ENCODE measurements at regions not wholly inside any gene's neighbourhood (a gene's known extent, or its start where the extent isn't known, plus 50 kb on each side); places are given as distances from the start of the nearest gene placed in this dataset.

DNA sequence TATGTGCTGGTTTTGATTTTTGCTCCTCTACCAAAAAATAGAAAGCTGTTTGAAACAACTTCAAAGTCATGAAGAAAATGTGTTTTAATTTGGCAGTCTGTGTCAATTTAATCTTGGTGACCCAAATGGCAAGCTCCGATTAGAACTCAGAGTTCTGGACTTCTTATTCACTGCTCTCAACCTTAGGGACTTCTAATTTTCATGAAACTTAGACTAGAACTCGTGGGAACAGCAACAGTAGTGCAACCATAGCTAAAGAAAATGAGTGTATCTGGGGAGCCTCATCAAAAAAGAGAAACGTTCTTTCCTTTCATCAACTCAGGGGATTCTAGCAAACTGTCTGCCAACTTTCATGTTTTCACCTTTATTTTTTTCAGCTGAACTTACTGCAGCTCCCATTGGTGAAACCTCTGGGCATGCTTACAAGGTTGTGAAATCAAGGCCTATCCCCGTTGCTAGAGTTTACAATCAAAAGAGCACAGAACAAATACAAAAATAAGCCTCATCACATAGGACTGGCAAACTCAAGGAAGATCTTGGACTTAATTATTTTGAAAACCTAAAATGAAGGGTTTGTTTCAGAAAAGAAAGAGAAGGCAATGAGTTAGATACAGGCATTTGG is 114.0 kb upstream of the HSF2 start:
- Mint-ChIP-seq H3K4me3 (no peak overlapping the region), H3K4me1 (no peaks in the 10 kb centered on the region), H3K27me3 (ENCODE audit: insufficient read depth, low read depth) (peaks cover 3% of the 10 kb centered on the region), H3K27ac (no peak overlapping the region), H3K36me3 (no peaks in the 10 kb centered on the region), H3K9me3 (peaks cover 6% of the 10 kb centered on the region)
- Histone ChIP-seq H3K4me3 (no peak overlapping the region), H4K20me1 (ENCODE audit: low read depth) (no peaks in the 10 kb centered on the region), H3K79me2 (ENCODE audit: low read depth) (no peaks in the 10 kb centered on the region), H2AFZ (replicated peaks) (peak overlapping the region; percentile 53), H3K4me1 (no peaks in the 10 kb centered on the region), H3K4me2 (no peak overlapping the region), H3K9ac (no peak overlapping the region), H3K36me3 (no peaks in the 10 kb centered on the region), H3K9me3 (ENCODE audit: low read depth) (no peaks in the 10 kb centered on the region), H3F3A (ENCODE audit: low read depth) (no peaks in the 10 kb centered on the region), H3K27me3 (no peaks in the 10 kb centered on the region), H3K27ac (no peak overlapping the region)
- TF ChIP-seq, protein P1, sequence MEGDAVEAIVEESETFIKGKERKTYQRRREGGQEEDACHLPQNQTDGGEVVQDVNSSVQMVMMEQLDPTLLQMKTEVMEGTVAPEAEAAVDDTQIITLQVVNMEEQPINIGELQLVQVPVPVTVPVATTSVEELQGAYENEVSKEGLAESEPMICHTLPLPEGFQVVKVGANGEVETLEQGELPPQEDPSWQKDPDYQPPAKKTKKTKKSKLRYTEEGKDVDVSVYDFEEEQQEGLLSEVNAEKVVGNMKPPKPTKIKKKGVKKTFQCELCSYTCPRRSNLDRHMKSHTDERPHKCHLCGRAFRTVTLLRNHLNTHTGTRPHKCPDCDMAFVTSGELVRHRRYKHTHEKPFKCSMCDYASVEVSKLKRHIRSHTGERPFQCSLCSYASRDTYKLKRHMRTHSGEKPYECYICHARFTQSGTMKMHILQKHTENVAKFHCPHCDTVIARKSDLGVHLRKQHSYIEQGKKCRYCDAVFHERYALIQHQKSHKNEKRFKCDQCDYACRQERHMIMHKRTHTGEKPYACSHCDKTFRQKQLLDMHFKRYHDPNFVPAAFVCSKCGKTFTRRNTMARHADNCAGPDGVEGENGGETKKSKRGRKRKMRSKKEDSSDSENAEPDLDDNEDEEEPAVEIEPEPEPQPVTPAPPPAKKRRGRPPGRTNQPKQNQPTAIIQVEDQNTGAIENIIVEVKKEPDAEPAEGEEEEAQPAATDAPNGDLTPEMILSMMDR (IDR thresholded peaks at IDR 0.05) = no peak
- TF ChIP-seq EZH2 (IDR thresholded peaks at IDR 0.05) (no peak), EZH2phosphoT487 (IDR thresholded peaks at IDR 0.05) (no peak)
- DNase-seq (ENCODE audit: low spot score) = no peak

DNA sequence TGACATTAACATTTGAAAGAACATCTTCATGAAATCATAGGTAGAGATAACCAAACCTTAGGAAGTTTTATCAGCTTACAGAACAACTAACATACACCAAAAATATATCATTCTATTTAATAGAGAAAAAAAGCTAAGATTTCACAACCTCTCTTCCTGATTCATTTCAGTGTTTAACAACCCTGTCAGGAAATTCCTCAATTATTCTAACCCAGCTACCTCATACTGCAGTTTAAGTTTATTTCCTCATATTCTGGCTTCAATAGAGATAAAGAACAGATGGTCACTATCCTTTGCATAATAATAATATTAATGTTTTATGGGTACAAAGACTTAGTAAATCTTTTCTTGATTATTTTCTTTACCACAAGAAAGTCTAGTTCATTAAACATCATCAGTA is 112.9 kb upstream of the HSF2 start:
- Histone ChIP-seq H2AFZ (replicated peaks) (no peak overlapping the region), H3K9ac (no peak overlapping the region), H3K79me2 (ENCODE audit: low read depth) (no peaks in the 10 kb centered on the region), H4K20me1 (ENCODE audit: low read depth) (no peaks in the 10 kb centered on the region), H3K4me3 (no peak overlapping the region), H3K4me2 (no peak overlapping the region), H3K4me1 (no peaks in the 10 kb centered on the region), H3K27ac (no peak overlapping the region), H3F3A (ENCODE audit: low read depth) (no peaks in the 10 kb centered on the region), H3K27me3 (no peaks in the 10 kb centered on the region), H3K9me3 (ENCODE audit: low read depth) (no peaks in the 10 kb centered on the region), H3K36me3 (no peaks in the 10 kb centered on the region)
- Mint-ChIP-seq H3K4me1 (no peaks in the 10 kb centered on the region), H3K36me3 (no peaks in the 10 kb centered on the region), H3K27me3 (ENCODE audit: insufficient read depth, low read depth) (peaks cover 1% of the 10 kb centered on the region), H3K27ac (no peak overlapping the region), H3K4me3 (no peak overlapping the region), H3K9me3 (peaks cover 2% of the 10 kb centered on the region)
- TF ChIP-seq EZH2 (IDR thresholded peaks at IDR 0.05) = no peak
- TF ChIP-seq, protein P1 (IDR thresholded peaks at IDR 0.05) = no peak
- TF ChIP-seq EZH2phosphoT487 (IDR thresholded peaks at IDR 0.05) = no peak
- DNase-seq (ENCODE audit: low spot score) = no peak

DNA sequence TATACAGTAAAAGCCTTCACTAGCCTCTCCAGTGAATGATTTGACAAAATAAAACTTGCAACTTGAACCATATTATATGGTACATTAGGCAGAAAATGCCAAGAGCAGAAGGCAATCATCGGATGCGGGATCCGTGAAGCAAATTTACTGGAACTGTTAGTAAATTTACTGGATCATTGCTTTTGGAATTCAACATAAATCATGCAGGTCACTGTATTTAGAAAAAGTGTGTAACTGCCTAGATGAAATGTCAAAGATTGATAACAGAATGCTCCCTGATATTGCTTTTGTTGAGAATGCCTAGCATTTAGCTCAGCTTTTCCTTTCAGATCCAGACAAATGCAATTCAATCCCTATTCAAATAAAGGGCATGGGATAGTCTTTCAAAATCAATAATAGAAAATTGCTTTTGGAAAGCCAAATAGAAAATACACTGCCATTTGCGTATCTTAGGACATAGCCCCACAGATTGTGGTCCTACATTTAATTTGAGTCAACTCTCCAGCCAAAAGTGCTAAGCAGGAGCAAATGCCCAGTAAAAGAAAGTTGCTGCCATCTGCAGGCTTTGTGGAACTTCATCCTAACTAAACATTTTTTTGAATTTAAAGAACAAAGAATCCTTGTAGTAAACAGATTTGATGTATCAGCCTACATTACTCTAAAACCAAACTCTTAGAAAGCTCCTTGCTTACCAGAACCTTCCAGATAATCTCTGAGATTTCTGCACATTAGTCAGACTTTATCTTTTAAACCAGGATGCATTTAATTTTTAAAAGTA is 109.5 kb upstream of the HSF2 start:
- H3K9me3 ChIP-seq (ENCODE audit: low read depth) = no peaks in the 10 kb centered on the region
- no peaks in the 10 kb centered on the region for H3F3A ChIP-seq (ENCODE audit: low read depth)
- no peaks in the 10 kb centered on the region for H3K36me3 Mint-ChIP-seq
- H3K4me3 Mint-ChIP-seq = no peak overlapping the region
- peak; percentile 58 for DNase-seq (ENCODE audit: low spot score)
- H3K4me1 ChIP-seq = no peaks in the 10 kb centered on the region
- H3K4me1 Mint-ChIP-seq = no peaks in the 10 kb centered on the region
- H3K27ac Mint-ChIP-seq = no peak overlapping the region
- H3K79me2 ChIP-seq (ENCODE audit: low read depth) = no peaks in the 10 kb centered on the region
- no peaks in the 10 kb centered on the region for H3K36me3 ChIP-seq
- no peaks in the 10 kb centered on the region for H3K27me3 Mint-ChIP-seq (ENCODE audit: insufficient read depth, low read depth)
- H4K20me1 ChIP-seq (ENCODE audit: low read depth) = no peaks in the 10 kb centered on the region
- H3K27ac ChIP-seq = no peak overlapping the region
- no peak overlapping the region for H3K9ac ChIP-seq
- H2AFZ ChIP-seq (replicated peaks) = no peak overlapping the region
- no peak overlapping the region for H3K4me3 ChIP-seq
- no peaks in the 10 kb centered on the region for H3K27me3 ChIP-seq
- H3K4me2 ChIP-seq = no peak overlapping the region
- TF ChIP-seq EZH2phosphoT487 (IDR thresholded peaks at IDR 0.05) = no peak
- TF ChIP-seq, protein P1 (IDR thresholded peaks at IDR 0.05) = peak; percentile 61
- no peaks in the 10 kb centered on the region for H3K9me3 Mint-ChIP-seq

All from neural progenitor cell (in vitro differentiated cells).